Activated CD4-positive, alpha-beta T cell treated with anti-CD3 and anti-CD28 coated beads, Interleukin-2, amount 10 ng/mL, durations not matched to agents 7 days and 5 days (primary cell): ENCODE measurements at regions not wholly inside any gene's neighbourhood (a gene's known extent, or its start where the extent isn't known, plus 50 kb on each side); places are given as distances from the start of the nearest gene placed in this dataset.

Experiments
- CTCF ChIA-PET: fragments of 350-600 bp; sonication (Branson Sonifier 250); formaldehyde crosslinking; loops from one replicate; lab custom pipeline; 2021; ENCODE audit warnings: antibody characterized with exemption; lab: Charles Lee
- POLR2A ChIA-PET: fragments of 350-600 bp; sonication (Branson Sonifier 250); formaldehyde crosslinking; loops from one replicate; lab custom pipeline; 2021; ENCODE audit warnings: antibody characterized with exemption; lab: Charles Lee
- DNase-seq: peaks from one replicate; pipeline ENCODE4 v3.0.0-alpha.2; 2020
- H3K27ac Mint-ChIP-seq: one replicate; pipeline ENCODE4 v1.8.0; 2021; ENCODE audit warnings: mild to moderate bottlenecking, moderate library complexity, mixed read lengths
- H3K27me3 Mint-ChIP-seq: one replicate; pipeline ENCODE4 v1.8.0; 2021; ENCODE audit warnings: mixed read lengths
- H3K36me3 Mint-ChIP-seq: one replicate; pipeline ENCODE4 v1.8.0; 2021; ENCODE audit warnings: low read depth, mixed read lengths
- H3K4me1 Mint-ChIP-seq: one replicate; pipeline ENCODE4 v1.8.0; 2021; ENCODE audit warnings: mixed read lengths
- H3K4me3 Mint-ChIP-seq: one replicate; pipeline ENCODE4 v1.8.0; 2021; ENCODE audit warnings: mild to moderate bottlenecking, moderate library complexity, mixed read lengths
- H3K9me3 Mint-ChIP-seq: one replicate; pipeline ENCODE4 v1.8.0; 2021; ENCODE audit warnings: mixed read lengths

GRCh38 chr13:32936716-32937115 lies 79.5 kb upstream of the KL start:
- CTCF ChIA-PET, result no interaction called here
- peaks cover 2% of the 10 kb centered on the region for H3K36me3 Mint-ChIP-seq
- POLR2A ChIA-PET, result no interaction called here
- H3K27ac Mint-ChIP-seq, result no peak overlapping the region
- no peak overlapping the region for H3K4me3 Mint-ChIP-seq
- peaks cover 36% of the 10 kb centered on the region for H3K27me3 Mint-ChIP-seq
- no peak for DNase-seq
- H3K9me3 Mint-ChIP-seq, result peaks cover 10% of the 10 kb centered on the region
- peaks cover 15% of the 10 kb centered on the region for H3K4me1 Mint-ChIP-seq

DNA sequence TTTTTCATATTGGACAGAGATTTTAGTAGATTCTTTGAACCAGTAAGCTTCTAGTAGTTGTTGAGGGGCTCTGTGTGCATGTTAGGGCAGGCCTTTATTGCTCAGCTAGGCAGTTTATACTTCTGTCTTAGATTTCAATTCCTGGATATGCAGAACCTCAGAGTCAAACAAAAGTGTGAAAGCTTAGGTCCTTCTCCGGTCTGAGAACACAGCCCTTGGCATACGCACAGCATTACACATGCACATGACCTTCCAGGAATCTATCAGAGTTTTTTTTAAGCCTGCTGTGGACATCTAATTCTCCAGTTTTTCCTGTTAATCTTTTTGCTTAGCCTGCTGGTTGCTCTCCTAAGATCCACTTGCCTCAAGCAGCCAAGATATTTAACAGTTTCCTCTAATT lies 77.9 kb upstream of the KL start:
- Mint-ChIP-seq H3K4me3 (no peak overlapping the region), H3K4me1 (peaks cover 16% of the 10 kb centered on the region), H3K27ac (no peak overlapping the region), H3K36me3 (peaks cover 2% of the 10 kb centered on the region), H3K9me3 (peaks cover 7% of the 10 kb centered on the region), H3K27me3 (peaks cover 24% of the 10 kb centered on the region)
- DNase-seq, result no peak
- ChIA-PET POLR2A (no interaction called here), CTCF (no interaction called here)

- H3K4me1 Mint-ChIP-seq, result peaks cover 16% of the 10 kb centered on the region
- DNase-seq, result no peak
- H3K4me3 Mint-ChIP-seq, result no peak overlapping the region
- peaks cover 19% of the 10 kb centered on the region for H3K27me3 Mint-ChIP-seq
- H3K27ac Mint-ChIP-seq, result no peak overlapping the region
- ChIA-PET POLR2A (no interaction called here), CTCF (no interaction called here)
- peaks cover 2% of the 10 kb centered on the region for H3K36me3 Mint-ChIP-seq
- peaks cover 3% of the 10 kb centered on the region for H3K9me3 Mint-ChIP-seq
These were observed 77.3 kb upstream of the KL start for GRCh38 chr13:32938907-32939306.

DNA sequence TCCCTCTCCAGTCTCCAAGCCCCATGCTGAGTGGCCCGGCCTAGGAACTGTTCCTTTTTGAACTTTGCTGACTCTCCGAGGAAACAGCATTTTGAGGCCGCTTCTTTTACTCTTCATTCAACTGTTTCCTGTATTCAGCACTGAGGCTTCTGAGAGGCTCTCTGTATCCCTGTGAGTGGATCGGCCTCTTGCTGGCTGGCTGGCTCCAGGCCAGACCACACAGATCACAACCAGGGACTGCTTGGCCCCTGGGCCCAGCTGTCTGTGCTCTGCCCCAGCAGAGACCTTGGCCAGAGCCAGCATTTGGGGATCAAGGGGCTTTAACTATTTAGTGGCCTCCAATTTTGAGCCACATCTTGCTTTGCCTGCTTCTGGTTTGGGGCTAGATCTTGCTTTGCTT lies 75.6 kb upstream of the KL start:
- no peaks in the 10 kb centered on the region for H3K9me3 Mint-ChIP-seq
- peaks cover 2% of the 10 kb centered on the region for H3K36me3 Mint-ChIP-seq
- CTCF ChIA-PET, result no interaction called here
- POLR2A ChIA-PET, result no interaction called here
- H3K27me3 Mint-ChIP-seq, result peaks cover 6% of the 10 kb centered on the region
- no peak for DNase-seq
- no peak overlapping the region for H3K4me3 Mint-ChIP-seq
- no peak overlapping the region for H3K27ac Mint-ChIP-seq
- peaks cover 16% of the 10 kb centered on the region for H3K4me1 Mint-ChIP-seq

- H3K9me3 Mint-ChIP-seq, result no peaks in the 10 kb centered on the region
These were observed 74.9 kb upstream of the KL start for GRCh38 chr13:32941368-32941767.

DNA sequence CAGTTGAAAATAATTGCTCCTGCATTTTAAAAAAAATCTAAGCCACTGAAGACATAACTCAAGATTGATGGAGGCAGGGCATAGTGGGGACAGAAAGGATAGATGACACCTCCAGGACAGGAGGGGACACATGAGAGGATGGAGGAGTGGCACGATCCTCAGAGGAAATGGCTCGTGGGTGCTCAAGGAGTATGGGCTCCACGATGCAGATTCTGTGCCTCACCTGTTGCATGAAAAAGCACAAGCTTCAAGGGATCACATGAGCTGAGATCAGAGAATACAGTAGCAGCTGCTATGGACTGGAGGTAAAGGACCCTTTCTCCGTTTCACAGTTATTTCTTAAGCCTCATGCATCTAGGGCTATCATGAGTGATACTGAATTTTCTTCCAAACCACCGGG lies 69.7 kb upstream of the KL start:
- H3K4me1 Mint-ChIP-seq, result peaks cover 3% of the 10 kb centered on the region
- POLR2A ChIA-PET, result no interaction called here
- no peak overlapping the region for H3K27ac Mint-ChIP-seq

More at GRCh38 chr13:32941368-32941767, 74.9 kb upstream of the KL start:
- Mint-ChIP-seq H3K36me3 (peaks cover 2% of the 10 kb centered on the region), H3K27ac (no peak overlapping the region), H3K27me3 (peaks cover 3% of the 10 kb centered on the region), H3K4me1 (peaks cover 16% of the 10 kb centered on the region), H3K4me3 (no peak overlapping the region)
- ChIA-PET CTCF (no interaction called here), POLR2A (no interaction called here)
- no peak for DNase-seq

DNA sequence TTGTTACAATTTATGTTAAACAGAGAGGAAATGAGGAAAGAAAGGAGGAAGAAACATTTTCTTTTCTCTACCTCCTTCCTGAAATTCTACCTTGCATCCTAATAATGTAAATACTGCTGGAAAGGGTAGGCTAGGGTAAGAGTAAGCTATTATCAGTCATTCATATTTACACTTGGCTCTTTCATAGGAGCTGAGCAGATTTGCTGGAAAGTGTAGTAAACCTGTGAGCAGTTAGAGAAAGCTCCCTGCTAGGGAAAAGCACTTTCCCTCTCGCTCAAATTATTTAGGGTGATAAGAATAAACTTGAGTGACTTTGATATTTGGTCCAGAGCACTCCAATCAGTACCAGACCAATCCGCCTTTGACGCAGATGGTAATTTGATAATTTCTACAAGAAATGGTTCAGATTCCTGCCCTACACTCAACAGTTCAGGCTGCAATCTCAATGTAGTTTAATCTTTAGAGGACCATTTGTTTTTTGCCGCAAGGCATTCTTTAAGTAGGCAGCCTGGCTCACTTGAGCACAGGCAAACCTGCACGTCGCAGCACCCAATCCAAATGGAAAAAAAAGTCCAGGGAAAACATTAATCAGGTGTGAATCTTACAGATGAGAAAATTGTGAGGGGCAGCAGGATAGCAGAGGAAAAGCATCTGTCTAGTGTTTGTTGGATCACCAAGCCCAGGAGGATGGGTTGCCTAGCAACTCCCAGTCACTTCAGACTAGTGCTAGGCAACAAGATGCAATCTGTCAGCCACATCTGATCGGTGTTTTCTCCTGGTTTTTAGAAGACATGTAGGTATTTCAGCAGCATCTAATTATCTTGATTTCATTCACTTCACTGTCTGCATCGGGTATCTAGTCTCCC lies 68.6 kb upstream of the KL start:
- ChIA-PET CTCF (no interaction called here), POLR2A (no interaction called here)
- H3K9me3 Mint-ChIP-seq, result no peaks in the 10 kb centered on the region
- H3K4me3 Mint-ChIP-seq, result no peak overlapping the region
- no peak overlapping the region for H3K27ac Mint-ChIP-seq
- no peak for DNase-seq
- H3K27me3 Mint-ChIP-seq, result peaks cover 5% of the 10 kb centered on the region
- H3K36me3 Mint-ChIP-seq, result no peaks in the 10 kb centered on the region
- H3K4me1 Mint-ChIP-seq, result no peaks in the 10 kb centered on the region

More for the DNA sequence above, 69.7 kb upstream of the KL start:
- Mint-ChIP-seq H3K4me3 (no peak overlapping the region), H3K9me3 (no peaks in the 10 kb centered on the region), H3K36me3 (no peaks in the 10 kb centered on the region), H3K27me3 (peaks cover 1% of the 10 kb centered on the region)
- CTCF ChIA-PET, result no interaction called here
- no peak for DNase-seq

DNA sequence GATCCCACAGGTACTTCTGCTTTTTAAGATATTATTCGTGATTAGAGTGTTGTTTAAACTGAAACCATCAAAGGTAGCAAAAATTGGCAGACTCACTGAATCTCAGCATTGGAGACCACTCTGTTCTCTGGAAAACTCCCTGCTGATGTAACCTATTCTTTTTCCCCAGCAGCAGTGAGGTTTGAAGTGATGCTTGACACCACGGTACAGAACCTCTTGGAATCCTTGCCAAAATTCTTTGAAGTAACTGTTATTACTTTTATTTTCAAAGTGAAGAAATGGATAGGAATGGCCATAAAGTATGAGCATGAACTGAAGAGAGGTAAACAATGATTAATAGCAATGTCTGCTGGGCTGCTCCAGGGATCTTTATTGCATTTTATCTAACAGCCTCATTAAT lies 66.4 kb upstream of the KL start:
- Mint-ChIP-seq H3K36me3 (no peaks in the 10 kb centered on the region), H3K9me3 (no peaks in the 10 kb centered on the region), H3K27ac (no peak overlapping the region), H3K27me3 (peaks cover 5% of the 10 kb centered on the region), H3K4me1 (no peaks in the 10 kb centered on the region), H3K4me3 (no peak overlapping the region)
- ChIA-PET CTCF (no interaction called here), POLR2A (no interaction called here)
- no peak for DNase-seq

DNA sequence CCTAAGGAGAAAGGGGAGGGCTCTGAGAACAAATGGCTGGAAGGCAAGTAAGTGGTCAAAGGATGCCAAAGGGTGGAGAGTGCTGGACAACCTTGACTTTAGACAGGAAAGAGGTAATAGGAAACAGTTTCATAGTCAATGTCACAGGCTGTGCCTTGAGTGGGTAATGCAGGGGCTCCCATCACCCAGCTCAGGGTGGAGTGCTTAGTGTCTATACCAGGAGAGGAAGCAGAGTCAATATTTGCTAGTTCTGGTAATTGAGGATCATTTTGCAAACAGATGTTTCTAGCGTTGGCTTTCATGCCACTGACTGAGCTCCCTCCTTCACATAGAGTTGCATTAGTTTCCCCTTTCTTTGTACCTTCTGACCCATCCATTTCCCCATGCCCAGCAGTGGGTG lies 64.6 kb upstream of the KL start:
- POLR2A ChIA-PET, result no interaction called here
- no peaks in the 10 kb centered on the region for H3K9me3 Mint-ChIP-seq
- no peaks in the 10 kb centered on the region for H3K36me3 Mint-ChIP-seq
- H3K27me3 Mint-ChIP-seq, result peaks cover 5% of the 10 kb centered on the region
- CTCF ChIA-PET, result no interaction called here
- no peak overlapping the region for H3K27ac Mint-ChIP-seq
- no peak overlapping the region for H3K4me3 Mint-ChIP-seq
- no peaks in the 10 kb centered on the region for H3K4me1 Mint-ChIP-seq
- no peak for DNase-seq

DNA sequence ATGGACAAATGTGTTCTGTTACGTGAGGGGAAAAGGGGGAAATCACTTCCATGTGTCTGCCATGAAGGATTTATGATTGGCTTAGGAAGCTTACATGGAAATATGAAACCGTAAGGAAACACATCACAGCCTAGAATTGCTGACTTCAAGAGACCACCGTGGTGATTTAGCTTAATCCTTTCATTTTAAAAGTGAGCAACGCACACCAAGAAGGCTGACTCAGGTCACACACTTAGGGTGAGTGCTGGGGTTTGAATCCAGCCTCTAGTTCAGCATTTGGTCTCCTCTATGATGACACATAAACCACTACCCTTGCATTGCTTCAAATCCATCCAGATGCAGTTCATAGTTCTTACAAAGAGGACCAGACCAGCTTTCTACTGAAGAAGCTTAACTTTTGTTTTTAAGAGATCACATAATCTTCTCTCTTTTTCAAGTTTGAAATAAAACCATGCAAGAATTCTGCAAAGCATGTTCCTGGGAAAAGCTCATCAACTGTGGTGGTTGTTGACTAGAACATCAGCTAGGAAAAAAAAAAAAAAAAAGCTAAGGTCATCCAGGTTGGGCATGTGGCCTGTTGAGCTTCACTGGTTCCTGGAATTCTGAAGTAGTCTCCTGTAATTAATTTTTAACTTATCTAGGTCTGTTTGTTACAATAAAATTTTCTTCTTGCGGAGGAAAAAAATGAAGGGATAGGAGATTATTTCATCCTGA lies 60.2 kb upstream of the KL start:
- Mint-ChIP-seq H3K36me3 (no peaks in the 10 kb centered on the region), H3K27ac (no peak overlapping the region), H3K4me3 (no peak overlapping the region), H3K27me3 (peaks cover 19% of the 10 kb centered on the region), H3K4me1 (no peaks in the 10 kb centered on the region), H3K9me3 (no peaks in the 10 kb centered on the region)
- no peak for DNase-seq
- CTCF ChIA-PET, result interaction anchor here (0.6 to 1.2 kb wide), 2 partner anchors 14 to 279 kb away, joined by 3 to 4 read pairs; no protein-coding TSS in a partner anchor
- POLR2A ChIA-PET, result no interaction called here

GRCh38 chr13:32956595-32956933 lies 59.7 kb upstream of the KL start:
- ChIA-PET POLR2A (no interaction called here), CTCF (interaction anchor here (0.6 to 1.2 kb wide), 2 partner anchors 13 to 279 kb away, joined by 3 to 4 read pairs; no protein-coding TSS in a partner anchor)
- Mint-ChIP-seq H3K36me3 (no peaks in the 10 kb centered on the region), H3K27ac (no peak overlapping the region), H3K4me1 (no peaks in the 10 kb centered on the region), H3K4me3 (no peak overlapping the region), H3K27me3 (peaks cover 19% of the 10 kb centered on the region), H3K9me3 (no peaks in the 10 kb centered on the region)
- no peak for DNase-seq

DNA sequence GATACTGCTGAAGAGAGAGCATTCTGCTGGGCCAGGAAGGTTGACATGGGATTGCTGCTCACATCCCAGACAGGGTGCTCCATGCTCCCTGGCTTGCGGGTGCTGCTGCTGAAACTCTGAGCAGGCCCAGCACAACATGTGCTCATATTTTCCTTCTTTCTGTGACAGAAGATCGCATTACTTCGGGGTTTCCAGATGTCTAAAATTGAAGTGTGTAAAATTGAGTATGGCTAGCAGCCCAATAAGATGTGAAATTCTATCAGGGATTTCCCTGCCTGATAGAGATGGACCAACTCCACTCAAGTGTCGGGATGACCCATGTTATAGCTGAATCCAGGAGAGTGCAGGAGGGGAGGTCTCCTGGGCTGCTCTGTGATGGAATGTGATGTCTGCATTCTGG lies 55.6 kb upstream of the KL start:
- H3K27ac Mint-ChIP-seq, result no peak overlapping the region
- no peaks in the 10 kb centered on the region for H3K36me3 Mint-ChIP-seq
- no peak for DNase-seq
- no peak overlapping the region for H3K4me3 Mint-ChIP-seq
- H3K27me3 Mint-ChIP-seq, result peaks cover 21% of the 10 kb centered on the region
- H3K4me1 Mint-ChIP-seq, result no peaks in the 10 kb centered on the region
- ChIA-PET CTCF (no interaction called here), POLR2A (no interaction called here)
- no peaks in the 10 kb centered on the region for H3K9me3 Mint-ChIP-seq

- Mint-ChIP-seq H3K36me3 (no peaks in the 10 kb centered on the region), H3K27me3 (peaks cover 22% of the 10 kb centered on the region), H3K4me1 (no peaks in the 10 kb centered on the region), H3K9me3 (no peaks in the 10 kb centered on the region), H3K27ac (no peak overlapping the region), H3K4me3 (no peak overlapping the region)
- POLR2A ChIA-PET, result no interaction called here
- CTCF ChIA-PET, result no interaction called here
- no peak for DNase-seq
These were observed 54.5 kb upstream of the KL start for GRCh38 chr13:32961724-32962123.
